Psoas muscle (tissue), 7 donors: ENCODE measurements at regions not wholly inside any gene's neighbourhood (a gene's known extent, or its start where the extent isn't known, plus 50 kb on each side); places are given as distances from the start of the nearest gene placed in this dataset.

Source experiments
- ATAC-seq, 4 donors: fragments of 200-7000 bp; cut with Tn5 transposase; one replicate each; pipeline ENCODE4 v1.9.1; 2020; ENCODE audit warnings: moderate library complexity in 3 of 4, mild to moderate bottlenecking in 2 of 4
- DNase-seq, 2 donors: peaks; one replicate each; pipeline ENCODE4 v3.0.0-alpha.2; 2020
- H3K27ac ChIP-seq: fragments of 200-600 bp; one replicate; pipeline ENCODE4 v1.8.0; 2022
- H3K27me3 ChIP-seq, 3 donors: fragments of 200-600 bp in 1 of 3; one replicate each; pipeline versions ENCODE4 v1.6.1 to v1.8.0; 2013 to 2022; ENCODE audit warnings: low read length in 2 of 3, mild to moderate bottlenecking in 2 of 3, moderate library complexity in 1 of 3; ENCODE audit not compliant: insufficient read depth in 3 of 3
- H3K36me3 ChIP-seq, 2 donors: fragments of 200-600 bp in 1 of 2; one replicate each; pipeline versions ENCODE4 v1.6.1 to v1.8.0; 2013 to 2022; ENCODE audit warnings: low read depth in 1 of 2, mild to moderate bottlenecking in 1 of 2, moderate library complexity in 1 of 2; ENCODE audit not compliant: insufficient read depth in 1 of 2
- H3K4me1 ChIP-seq: fragments of 200-600 bp; one replicate; pipeline ENCODE4 v1.8.0; 2022
- H3K4me3 ChIP-seq: fragments of 200-600 bp; one replicate; pipeline ENCODE4 v1.8.0; 2022; ENCODE audit warnings: mild to moderate bottlenecking
- H3K9me3 ChIP-seq: fragments of 200-600 bp; one replicate; pipeline ENCODE4 v1.8.0; 2022
- WGBS, 3 donors: extraction: QIAGEN DNeasy Blood & Tissue Kit; methylation state at CpG; one replicate each; pipeline versions ENCODE4 v1.1.6 to v1.1.7; 2013; 5-methylcytosine and 5-hydroxymethylcytosine counted together
- intact Hi-C, 2 donors: fragments of 100-400 bp; cut with DNase I; formaldehyde crosslinking; loops; one replicate each; pipeline versions ENCODE4 v1.11.0 to v1.14.2; 2022
- TF ChIP-seq, protein P1 (sequence below): fragments of 200-600 bp; IDR thresholded peaks from one replicate; pipeline ENCODE4 v1.8.0; 2022; ENCODE audit warnings: antibody characterized with exemption
- donor health status: healthy with polysubstance abuse.
- donor health status: DM: no; HTN: no; CAD: no; lungs with moderate emphysema.
- donor health status: Bipolar disorder and iron deficiency.
- donor health status: healthy.
- donor health status: DM: yes; HTN: yes; CAD: no.
- donor health status: DM: no; HTN: no; CAD: no.
- donor health status: DM: yes; HTN: yes; CAD: no.

DNA sequence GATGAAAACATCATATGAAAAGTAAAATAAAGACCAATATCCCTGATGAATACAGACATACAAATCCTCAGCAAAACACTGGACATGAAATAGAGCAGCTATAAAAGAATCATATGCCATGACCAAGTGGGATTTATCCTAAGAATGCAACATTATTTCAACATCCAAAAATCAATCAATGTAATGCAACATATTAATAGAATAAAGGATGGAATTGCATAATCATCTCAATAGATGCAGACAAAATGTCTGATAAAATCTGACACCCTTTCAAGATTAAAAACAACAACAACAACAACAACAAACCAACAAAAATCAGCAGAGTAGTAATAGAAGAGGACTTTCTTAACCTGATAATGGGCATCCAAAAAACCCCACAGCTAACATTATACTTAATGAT, 63.8 kb upstream of the IL1R1 start:
- H3K9me3 ChIP-seq: no peaks in the 10 kb centered on the region
- H3K27me3 ChIP-seq: no peaks in the 10 kb centered on the region
- H3K4me3 ChIP-seq: no peak overlapping the region
- DNase-seq (no peak), ATAC-seq (no peak)
- intact Hi-C loops: no loop called here
- TF ChIP-seq, protein P1, sequence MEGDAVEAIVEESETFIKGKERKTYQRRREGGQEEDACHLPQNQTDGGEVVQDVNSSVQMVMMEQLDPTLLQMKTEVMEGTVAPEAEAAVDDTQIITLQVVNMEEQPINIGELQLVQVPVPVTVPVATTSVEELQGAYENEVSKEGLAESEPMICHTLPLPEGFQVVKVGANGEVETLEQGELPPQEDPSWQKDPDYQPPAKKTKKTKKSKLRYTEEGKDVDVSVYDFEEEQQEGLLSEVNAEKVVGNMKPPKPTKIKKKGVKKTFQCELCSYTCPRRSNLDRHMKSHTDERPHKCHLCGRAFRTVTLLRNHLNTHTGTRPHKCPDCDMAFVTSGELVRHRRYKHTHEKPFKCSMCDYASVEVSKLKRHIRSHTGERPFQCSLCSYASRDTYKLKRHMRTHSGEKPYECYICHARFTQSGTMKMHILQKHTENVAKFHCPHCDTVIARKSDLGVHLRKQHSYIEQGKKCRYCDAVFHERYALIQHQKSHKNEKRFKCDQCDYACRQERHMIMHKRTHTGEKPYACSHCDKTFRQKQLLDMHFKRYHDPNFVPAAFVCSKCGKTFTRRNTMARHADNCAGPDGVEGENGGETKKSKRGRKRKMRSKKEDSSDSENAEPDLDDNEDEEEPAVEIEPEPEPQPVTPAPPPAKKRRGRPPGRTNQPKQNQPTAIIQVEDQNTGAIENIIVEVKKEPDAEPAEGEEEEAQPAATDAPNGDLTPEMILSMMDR: no peak
- no peaks in the 10 kb centered on the region for H3K36me3 ChIP-seq
- peaks cover 11% of the 10 kb centered on the region for H3K4me1 ChIP-seq
- no peak overlapping the region for H3K27ac ChIP-seq

DNA sequence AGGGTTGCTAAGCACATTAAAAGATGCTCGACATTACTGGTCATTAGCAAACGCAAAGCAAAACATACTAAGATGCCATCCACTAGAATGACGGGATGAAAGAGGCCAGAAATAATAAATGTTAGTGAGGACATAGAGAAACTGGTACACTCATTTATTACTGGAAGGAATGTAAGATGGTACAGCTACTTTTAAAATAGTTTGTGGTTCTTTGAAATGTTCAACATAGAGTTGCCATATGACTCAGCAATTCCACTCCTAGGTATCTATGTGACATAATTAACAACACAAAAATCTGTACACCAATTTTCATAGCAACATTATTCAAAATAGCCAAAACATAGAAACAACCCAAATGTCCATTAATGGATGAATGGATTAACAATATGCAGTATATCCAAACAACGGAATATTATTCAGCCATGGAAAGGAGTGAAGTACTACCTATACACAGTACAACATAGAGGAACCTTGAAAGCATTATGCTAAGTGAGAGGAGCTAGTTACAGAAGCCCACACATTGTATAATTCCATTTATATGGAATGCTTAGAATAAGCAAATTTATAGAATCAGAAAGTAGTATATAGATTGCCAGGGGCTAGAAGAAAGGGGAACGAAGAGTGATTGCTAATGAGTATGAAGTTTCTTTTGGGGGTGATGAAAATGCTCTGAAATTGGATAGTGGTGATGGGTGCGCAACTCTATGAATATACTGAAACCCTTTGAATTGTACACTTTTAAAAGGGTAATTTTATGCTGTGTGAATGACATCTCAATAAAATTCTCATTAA, 61.9 kb upstream of the IL1R1 start:
- H3K9me3 ChIP-seq: no peaks in the 10 kb centered on the region
- peaks cover 24% of the 10 kb centered on the region for H3K4me1 ChIP-seq
- H3K4me3 ChIP-seq: no peak overlapping the region
- H3K27me3 ChIP-seq: no peaks in the 10 kb centered on the region
- WGBS, 3 donors: 91 to 95% (median 95%) methylated on average over 6 of the region's 6 CpGs
- intact Hi-C loops: no loop called here
- no peak for ATAC-seq
- H3K27ac ChIP-seq: no peak overlapping the region
- no peaks in the 10 kb centered on the region for H3K36me3 ChIP-seq
- no peak for DNase-seq
- TF ChIP-seq, protein P1: no peak

DNA sequence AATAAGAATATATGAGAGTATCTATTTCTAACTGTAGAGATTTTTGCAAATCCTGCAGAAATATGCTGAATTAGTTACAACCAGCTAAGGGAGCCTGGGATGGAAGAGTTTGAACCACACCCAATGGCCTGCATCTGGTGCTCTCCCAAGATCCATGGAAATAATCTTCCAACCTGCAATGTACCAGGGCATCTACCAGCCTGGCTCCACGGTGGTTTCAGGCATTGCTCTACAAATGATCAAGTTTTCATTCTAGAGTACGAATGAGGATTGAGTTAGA, 61.4 kb upstream of the IL1R1 start:
- WGBS, 3 donors: 73 to 85% (median 76%) methylated on average over 2 of the region's 2 CpGs

DNA sequence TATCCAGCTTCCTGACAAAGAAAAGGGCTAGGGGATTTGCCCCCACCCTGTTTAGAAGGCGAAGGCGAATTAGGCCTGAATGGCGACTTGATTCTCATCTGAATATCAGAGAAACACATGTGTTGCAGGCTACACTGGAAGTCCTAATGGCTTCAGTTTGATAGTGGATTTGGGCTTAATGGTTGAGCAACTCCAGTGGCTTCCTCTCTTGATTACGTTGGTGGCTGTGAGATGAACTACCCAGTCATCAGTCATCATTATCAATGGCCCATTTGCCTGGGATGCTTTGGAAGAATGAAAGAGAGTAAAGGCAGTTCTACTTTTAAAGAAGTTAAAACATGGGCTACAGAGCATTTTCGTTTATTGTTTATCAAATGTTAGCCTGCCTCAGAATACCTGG, 60.9 kb upstream of the IL1R1 start:
- 90 to 93% (median 90%) methylated on average over 5 of the region's 5 CpGs for WGBS, 3 donors
- intact Hi-C loops: no loop called here
- no peaks in the 10 kb centered on the region for H3K27me3 ChIP-seq
- TF ChIP-seq, protein P1: no peak
- H3K27ac ChIP-seq: peak overlapping the region; percentile 53
- DNase-seq (no peak), ATAC-seq (no peak)
- no peaks in the 10 kb centered on the region for H3K9me3 ChIP-seq
- no peaks in the 10 kb centered on the region for H3K36me3 ChIP-seq
- H3K4me1 ChIP-seq: peaks cover 33% of the 10 kb centered on the region
- no peak overlapping the region for H3K4me3 ChIP-seq

More for the DNA sequence above, 61.4 kb upstream of the IL1R1 start:
- no peaks in the 10 kb centered on the region for H3K27me3 ChIP-seq
- DNase-seq (no peak), ATAC-seq (no peak)
- no peak overlapping the region for H3K27ac ChIP-seq
- intact Hi-C loops: no loop called here
- no peaks in the 10 kb centered on the region for H3K9me3 ChIP-seq
- TF ChIP-seq, protein P1: no peak
- H3K4me3 ChIP-seq: no peak overlapping the region
- peaks cover 29% of the 10 kb centered on the region for H3K4me1 ChIP-seq
- no peaks in the 10 kb centered on the region for H3K36me3 ChIP-seq
